GM18520 (cell line): ENCODE measurements at regions not wholly inside any gene's neighbourhood (a gene's known extent, or its start where the extent isn't known, plus 50 kb on each side); places are given as distances from the start of the nearest gene placed in this dataset.

Experiments
- ATAC-seq: cut with Tn5 transposase; IDR thresholded peaks from one replicate; pipeline ENCODE4 v1.9.1; 2021; ENCODE audit not compliant: unreplicated experiment

- ATAC-seq: no peak
Observed at GRCh38 chr9:84575705-84576104, 93.8 kb upstream of the NTRK2 start.

GRCh38 chr9:84583866-84584265, 85.7 kb upstream of the NTRK2 start:
- ATAC-seq: no peak

GRCh38 chr9:84586662-84587061, 82.9 kb upstream of the NTRK2 start:
- no peak for ATAC-seq

- no peak for ATAC-seq
Observed at GRCh38 chr9:84587153-84587552, 82.4 kb upstream of the NTRK2 start.

- ATAC-seq: no peak
Observed at GRCh38 chr9:84589542-84589941, 80.0 kb upstream of the NTRK2 start.

- ATAC-seq: no peak
Observed at GRCh38 chr9:84590706-84591105, 78.8 kb upstream of the NTRK2 start.

- no peak for ATAC-seq
Observed at GRCh38 chr9:84592918-84593317, 76.6 kb upstream of the NTRK2 start.

GRCh38 chr9:84593352-84593751, 76.2 kb upstream of the NTRK2 start:
- no peak for ATAC-seq

- ATAC-seq: peak; percentile 79
Observed at GRCh38 chr9:84597131-84597530, 72.4 kb upstream of the NTRK2 start.

- ATAC-seq: no peak
Observed at GRCh38 chr9:84598921-84599636, 70.5 kb upstream of the NTRK2 start.

GRCh38 chr9:84600739-84601138, 68.8 kb upstream of the NTRK2 start:
- ATAC-seq: no peak

GRCh38 chr9:84604223-84604622, 65.3 kb upstream of the NTRK2 start:
- ATAC-seq: no peak

- no peak for ATAC-seq
Observed at GRCh38 chr9:84609779-84610178, 59.8 kb upstream of the NTRK2 start.

- ATAC-seq: no peak
Observed at GRCh38 chr9:84613431-84613830, 56.1 kb upstream of the NTRK2 start.

- ATAC-seq: no peak
Observed at GRCh38 chr9:84615544-84615943, 54.0 kb upstream of the NTRK2 start.

- no peak for ATAC-seq
Observed at GRCh38 chr9:84617411-84618029, 52.0 kb upstream of the NTRK2 start.
